Tibial nerve (tissue), 4 donors: ENCODE measurements at regions not wholly inside any gene's neighbourhood (a gene's known extent, or its start where the extent isn't known, plus 50 kb on each side); places are given as distances from the start of the nearest gene placed in this dataset.

Experiments used
- EP300 ChIP-seq, 2 donors: sonication (generic); formaldehyde crosslinking; IDR thresholded peaks; one replicate each; pipeline ENCODE4 v1.6.1; 2017; ENCODE audit warnings: antibody characterized with exemption in 2 of 2, mild to moderate bottlenecking in 1 of 2
- TF ChIP-seq, protein P1 (sequence below), 5 experiments: fragments of 200-600 bp in 3 of 5; fragments of 450-650 bp in 2 of 5; sonication (generic) in 3 of 5; IDR thresholded peaks; one replicate each; pipeline ENCODE4 v1.5.1; 2016 to 2019; ENCODE audit warnings: antibody characterized with exemption in 5 of 5, mild to moderate bottlenecking in 3 of 5, moderate library complexity in 2 of 5

DNA sequence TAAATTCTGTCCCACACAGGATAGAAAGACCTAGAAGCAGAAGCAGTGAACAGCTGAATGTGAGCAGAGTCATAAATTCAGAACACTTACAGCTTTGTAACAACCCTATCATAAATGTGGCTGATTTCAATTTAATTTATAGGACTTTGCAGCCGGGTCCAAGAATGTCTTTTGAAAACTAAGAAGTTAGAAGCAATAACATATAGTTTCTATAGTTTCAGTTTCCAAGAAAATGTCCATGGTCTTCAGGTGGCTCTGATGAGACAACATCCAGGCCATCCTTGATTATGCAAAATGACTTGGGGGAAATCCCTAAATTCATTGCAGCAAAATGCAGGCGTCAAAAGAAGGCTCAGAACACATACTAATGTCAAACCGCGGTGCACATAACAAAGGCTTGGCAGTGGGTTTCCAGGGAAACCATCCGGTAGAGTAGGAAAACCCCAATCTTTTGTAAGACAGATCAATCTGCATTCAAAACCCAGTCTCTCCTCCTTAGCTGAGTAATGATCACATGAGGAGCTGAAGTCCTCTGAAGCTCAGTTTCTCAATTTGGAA lies 442.2 kb upstream of the ID2 start:
- TF ChIP-seq, protein P1, sequence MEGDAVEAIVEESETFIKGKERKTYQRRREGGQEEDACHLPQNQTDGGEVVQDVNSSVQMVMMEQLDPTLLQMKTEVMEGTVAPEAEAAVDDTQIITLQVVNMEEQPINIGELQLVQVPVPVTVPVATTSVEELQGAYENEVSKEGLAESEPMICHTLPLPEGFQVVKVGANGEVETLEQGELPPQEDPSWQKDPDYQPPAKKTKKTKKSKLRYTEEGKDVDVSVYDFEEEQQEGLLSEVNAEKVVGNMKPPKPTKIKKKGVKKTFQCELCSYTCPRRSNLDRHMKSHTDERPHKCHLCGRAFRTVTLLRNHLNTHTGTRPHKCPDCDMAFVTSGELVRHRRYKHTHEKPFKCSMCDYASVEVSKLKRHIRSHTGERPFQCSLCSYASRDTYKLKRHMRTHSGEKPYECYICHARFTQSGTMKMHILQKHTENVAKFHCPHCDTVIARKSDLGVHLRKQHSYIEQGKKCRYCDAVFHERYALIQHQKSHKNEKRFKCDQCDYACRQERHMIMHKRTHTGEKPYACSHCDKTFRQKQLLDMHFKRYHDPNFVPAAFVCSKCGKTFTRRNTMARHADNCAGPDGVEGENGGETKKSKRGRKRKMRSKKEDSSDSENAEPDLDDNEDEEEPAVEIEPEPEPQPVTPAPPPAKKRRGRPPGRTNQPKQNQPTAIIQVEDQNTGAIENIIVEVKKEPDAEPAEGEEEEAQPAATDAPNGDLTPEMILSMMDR (IDR thresholded peaks at IDR 0.05), result no peak
- no peak for TF ChIP-seq EP300 (IDR thresholded peaks at IDR 0.05)
